Dedifferentiated amniotic fluid mesenchymal stem cell (primary cell): ENCODE measurements at regions not wholly inside any gene's neighbourhood (a gene's known extent, or its start where the extent isn't known, plus 50 kb on each side); places are given as distances from the start of the nearest gene placed in this dataset.

Experiments
- DNase-seq: peaks from one replicate; pipeline ENCODE4 v3.0.0-alpha.2; 2016; ENCODE audit errors: extremely low spot score

- DNase-seq = no peak
Measured at GRCh38 chr15:69505956-69506556, 53.4 kb downstream of the RPLP1 start.

- no peak for DNase-seq
Measured at GRCh38 chr15:69508659-69509058, 56.0 kb downstream of the RPLP1 start.

- no peak for DNase-seq
Measured at GRCh38 chr15:69509131-69509530, 56.5 kb downstream of the RPLP1 start.

- no peak for DNase-seq
Measured at GRCh38 chr15:69510556-69510955, 57.9 kb downstream of the RPLP1 start.

GRCh38 chr15:69511015-69511414 is 58.4 kb downstream of the RPLP1 start:
- DNase-seq = no peak

- no peak for DNase-seq
Measured at GRCh38 chr15:69511716-69512340, 59.2 kb downstream of the RPLP1 start.

- no peak for DNase-seq
Measured at GRCh38 chr15:69513450-69513960, 60.9 kb downstream of the RPLP1 start.

- DNase-seq = no peak
Measured at GRCh38 chr15:69513986-69514385, 61.4 kb downstream of the RPLP1 start.

- no peak for DNase-seq
Measured at GRCh38 chr15:69515508-69515907, 62.9 kb downstream of the RPLP1 start.

- no peak for DNase-seq
Measured at GRCh38 chr15:69515926-69516325, 63.3 kb downstream of the RPLP1 start.

- no peak for DNase-seq
Measured at GRCh38 chr15:69517052-69517451, 64.4 kb downstream of the RPLP1 start.

GRCh38 chr15:69518806-69519205 is 66.2 kb downstream of the RPLP1 start:
- no peak for DNase-seq

- no peak for DNase-seq
Measured at GRCh38 chr15:69520067-69520466, 67.4 kb downstream of the RPLP1 start.

GRCh38 chr15:69522361-69522760 is 69.7 kb downstream of the RPLP1 start:
- DNase-seq = no peak

- peak; percentile 70 for DNase-seq
Measured at GRCh38 chr15:69523010-69524001, 70.7 kb downstream of the RPLP1 start.

GRCh38 chr15:69524296-69524695 is 71.7 kb downstream of the RPLP1 start:
- no peak for DNase-seq

- DNase-seq = no peak
Measured at GRCh38 chr15:69524814-69525213, 72.2 kb downstream of the RPLP1 start.

GRCh38 chr15:69525543-69525942 is 72.9 kb downstream of the RPLP1 start:
- no peak for DNase-seq

GRCh38 chr15:69526081-69527061 is 73.8 kb downstream of the RPLP1 start:
- no peak for DNase-seq

- no peak for DNase-seq
Measured at GRCh38 chr15:69529141-69529540, 76.5 kb downstream of the RPLP1 start.

- no peak for DNase-seq
Measured at GRCh38 chr15:69529961-69530633, 77.5 kb downstream of the RPLP1 start.
